SK-N-SH treated with all-trans-retinoic acid at 6 μM for 48 hours (cell line): ENCODE measurements at regions not wholly inside any gene's neighbourhood (a gene's known extent, or its start where the extent isn't known, plus 50 kb on each side); places are given as distances from the start of the nearest gene placed in this dataset.

ENCODE experiments used
- BACH2 ChIP-seq: fragments of 250-450 bp; sonication (Bioruptor Pico); IDR thresholded peaks from 2 replicates; pipeline ENCODE4 v1.9.0; 2021; ENCODE audit warnings: mild to moderate bottlenecking, borderline replicate concordance
- ISL1 ChIP-seq: fragments of 250-450 bp; sonication (Bioruptor Pico); IDR thresholded peaks from 2 replicates; pipeline ENCODE4 v2.1.2; 2022; ENCODE audit warnings: mild to moderate bottlenecking, moderate library complexity
- OSR1 ChIP-seq: fragments of 250-450 bp; sonication (Bioruptor Pico); IDR thresholded peaks from 2 replicates; pipeline ENCODE4 v1.8.0; 2022; ENCODE audit warnings: moderate library complexity, mild to moderate bottlenecking, inconsistent platforms
- ZC3H10 ChIP-seq: fragments of 250-450 bp; sonication (Bioruptor Pico); IDR thresholded peaks from 2 replicates; pipeline ENCODE4 v1.5.1; 2021; ENCODE audit warnings: mild to moderate bottlenecking, moderate library complexity
- ZNF565 ChIP-seq: fragments of 450-650 bp; formaldehyde crosslinking; conservative IDR thresholded peaks from 2 replicates; pipeline ENCODE4 v1.5.0; 2020; ENCODE audit warnings: low read depth, mild to moderate bottlenecking, moderate library complexity
- TF ChIP-seq, protein P1 (sequence below): fragments of 250-450 bp; sonication (Bioruptor Pico); IDR thresholded peaks from 2 replicates; pipeline ENCODE4 v1.8.0; 2020; ENCODE audit warnings: mild to moderate bottlenecking, moderate library complexity, borderline replicate concordance

DNA sequence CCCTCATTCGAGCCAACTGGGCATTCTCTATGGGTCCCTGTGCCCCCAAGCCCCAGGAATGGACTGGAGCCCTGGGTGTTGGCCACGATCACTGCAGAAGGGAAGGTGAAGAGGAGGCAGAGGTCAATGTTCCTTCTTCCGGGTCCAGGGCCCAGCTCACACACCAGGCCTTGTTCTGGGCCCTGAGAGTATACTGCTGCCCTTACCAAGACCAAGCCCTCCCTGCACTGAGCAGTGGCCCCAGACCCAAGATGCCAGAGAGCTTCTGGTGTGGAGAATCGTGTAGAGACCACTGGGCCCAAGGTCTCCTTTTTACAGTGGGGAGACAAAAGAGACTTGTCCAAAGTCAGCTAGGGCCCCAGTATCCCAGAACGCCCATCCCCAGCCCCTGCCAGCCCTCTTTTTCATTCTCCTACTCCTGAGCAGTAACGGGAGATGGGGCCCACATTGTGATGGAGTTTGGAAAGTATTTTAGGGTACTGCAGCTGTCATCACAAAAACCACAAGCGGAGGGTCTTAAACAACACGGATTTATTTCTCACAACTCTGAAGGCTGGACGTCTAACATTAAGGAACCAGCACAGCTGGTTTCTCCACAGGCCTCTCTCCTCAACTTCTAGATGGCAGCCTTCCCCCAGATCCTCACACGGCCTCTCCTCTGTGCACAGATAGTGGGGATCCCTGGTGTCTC lies 79.4 kb downstream of the PDGFA start:
- TF ChIP-seq ZC3H10 (CRISPR knock-in tag), result no peak
- no peak for TF ChIP-seq ISL1 (CRISPR knock-in tag)
- TF ChIP-seq, protein P1, sequence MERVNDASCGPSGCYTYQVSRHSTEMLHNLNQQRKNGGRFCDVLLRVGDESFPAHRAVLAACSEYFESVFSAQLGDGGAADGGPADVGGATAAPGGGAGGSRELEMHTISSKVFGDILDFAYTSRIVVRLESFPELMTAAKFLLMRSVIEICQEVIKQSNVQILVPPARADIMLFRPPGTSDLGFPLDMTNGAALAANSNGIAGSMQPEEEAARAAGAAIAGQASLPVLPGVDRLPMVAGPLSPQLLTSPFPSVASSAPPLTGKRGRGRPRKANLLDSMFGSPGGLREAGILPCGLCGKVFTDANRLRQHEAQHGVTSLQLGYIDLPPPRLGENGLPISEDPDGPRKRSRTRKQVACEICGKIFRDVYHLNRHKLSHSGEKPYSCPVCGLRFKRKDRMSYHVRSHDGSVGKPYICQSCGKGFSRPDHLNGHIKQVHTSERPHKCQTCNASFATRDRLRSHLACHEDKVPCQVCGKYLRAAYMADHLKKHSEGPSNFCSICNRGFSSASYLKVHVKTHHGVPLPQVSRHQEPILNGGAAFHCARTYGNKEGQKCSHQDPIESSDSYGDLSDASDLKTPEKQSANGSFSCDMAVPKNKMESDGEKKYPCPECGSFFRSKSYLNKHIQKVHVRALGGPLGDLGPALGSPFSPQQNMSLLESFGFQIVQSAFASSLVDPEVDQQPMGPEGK (CRISPR knock-in tag), result no peak
- no peak for TF ChIP-seq BACH2 (CRISPR knock-in tag)
- no peak for TF ChIP-seq OSR1 (CRISPR knock-in tag)
- no peak for TF ChIP-seq ZNF565 (CRISPR knock-in tag)
